ENCODE measurements at regions not wholly inside any gene's neighbourhood (a gene's known extent, or its start where the extent isn't known, plus 50 kb on each side); places are given as distances from the start of the nearest gene placed in this dataset.

DNA sequence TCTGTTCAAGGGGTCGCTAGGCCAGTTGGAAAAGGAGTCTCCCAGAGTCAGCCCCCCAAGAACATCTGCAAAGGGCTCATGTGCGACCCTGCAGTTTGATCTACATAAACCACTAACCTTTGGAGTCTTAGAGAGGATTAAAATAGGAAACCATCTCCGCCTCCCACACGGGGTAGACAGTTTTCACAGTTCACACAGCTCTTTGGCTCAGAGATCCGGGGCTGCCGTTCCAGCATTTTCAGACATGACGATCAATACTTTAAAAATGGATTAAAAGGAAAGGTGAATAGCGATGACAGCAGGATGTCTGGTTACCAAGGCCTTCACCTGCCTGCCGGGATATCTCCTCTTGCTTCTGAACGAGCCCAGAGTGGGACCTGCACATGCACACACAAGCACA is 59.8 kb upstream of the BCL11B start:
- no peaks in the 10 kb centered on the region; a peak in 1 of 4 replicates for H3K9me3 ChIP-seq (ENCODE audit: insufficient read depth in 2 of 2, low read depth in 1 of 2, low read length in 1 of 2)
- H2AFZ ChIP-seq (ENCODE audit: low read length) = no peak overlapping the region
- no peak overlapping the region for H3K4ac ChIP-seq (replicated peaks; ENCODE audit: insufficient read length, low read depth, low read length)
- ChIA-PET POLR2A (ENCODE audit: partially characterized antibody) (no interaction called here), CTCF (ENCODE audit: partially characterized antibody) (interaction anchor here (1.4 to 2.1 kb wide), 4 partner anchors 10 to 61 kb away, joined by 5 to 11 read pairs (median 7); no protein-coding TSS in a partner anchor)
- H3K23me2 ChIP-seq (ENCODE audit: low read depth, low read length) = peaks cover 2% of the 10 kb centered on the region; the same call in 1 of the 2 replicates
- no peaks in the 10 kb centered on the region for H4K20me1 ChIP-seq (replicated peaks in 1 of 2; ENCODE audit: control insufficient read depth in 1 of 2, insufficient read depth in 2 of 2, low read length in 2 of 2)
- no peak overlapping the region for H4K91ac ChIP-seq (replicated peaks; ENCODE audit: insufficient read length, low read length)
- H2BK12ac ChIP-seq (ENCODE audit: low read depth, low read length) = no peak overlapping the region
- no peak overlapping the region for H2AK5ac ChIP-seq (ENCODE audit: low read depth, low read length)
- H3K9ac ChIP-seq (replicated peaks in 1 of 4; ENCODE audit: extremely low read depth in 1 of 4, low read depth in 3 of 4, low read length in 3 of 4) = no peak overlapping the region
- no peak overlapping the region for H3K4me3 ChIP-seq (ENCODE audit: extremely low read depth in 1 of 4, insufficient read depth in 2 of 4, low read depth in 3 of 4, low read length in 4 of 4)
- FAIRE-seq (no peak), DNase-seq (ENCODE audit: low read depth in 1 of 2, low spot score in 2 of 2) (no peak)
- H3K79me2 ChIP-seq (ENCODE audit: control insufficient read depth in 1 of 2, insufficient read depth in 2 of 2, low read length in 2 of 2) = no peaks in the 10 kb centered on the region
- H3K79me1 ChIP-seq (ENCODE audit: low read depth, low read length) = no peaks in the 10 kb centered on the region
- H2BK15ac ChIP-seq (ENCODE audit: low read length) = no peak overlapping the region
- H3K4me1 ChIP-seq (replicated peaks in 1 of 4; ENCODE audit: control insufficient read depth in 3 of 4, insufficient read depth in 4 of 4, low read length in 3 of 4) = no peaks in the 10 kb centered on the region; a peak in 1 of 7 replicates
- WGBS, 2 experiments (ENCODE audit: extremely low coverage in 1 of 2, insufficient coverage in 1 of 2, insufficient read length in 1 of 2, insufficient replicate concordance in 2 of 2, low coverage in 1 of 2, low lambda C conversion rate in 2 of 2, missing lambda C conversion rate in 1 of 2) = 91% methylated on average over 10 of the region's 10 CpGs; no CpG with 5 or more reads in 1 of the 2 experiments
- no peak overlapping the region for H2BK120ac ChIP-seq (replicated peaks; ENCODE audit: low read depth, low read length)
- no peak overlapping the region for H4K5ac ChIP-seq (ENCODE audit: insufficient read length, low read depth, low read length)
- no peak overlapping the region for H3K14ac ChIP-seq (ENCODE audit: insufficient read length)
- no peak overlapping the region for H3K27ac ChIP-seq (ENCODE audit: low read depth, low read length)
- no peak overlapping the region for H2BK20ac ChIP-seq (ENCODE audit: low read length)
- no peak overlapping the region for H4K8ac ChIP-seq (ENCODE audit: extremely low read depth, insufficient read depth, low read length)
- H3K36me3 ChIP-seq (ENCODE audit: control insufficient read depth in 2 of 4, insufficient read depth in 4 of 4, low read length in 3 of 4) = no peaks in the 10 kb centered on the region
- no peak overlapping the region for H3K4me2 ChIP-seq (ENCODE audit: insufficient read depth in 1 of 2, low read depth in 2 of 2, low read length in 2 of 2)
- H3K23ac ChIP-seq (ENCODE audit: insufficient read length) = no peak overlapping the region
- H2BK5ac ChIP-seq (ENCODE audit: low read depth, low read length) = no peak overlapping the region
- no peak overlapping the region for H3K18ac ChIP-seq (ENCODE audit: extremely low read depth, low read length)
- H3K27me3 ChIP-seq (replicated peaks in 1 of 4; ENCODE audit: control insufficient read depth in 3 of 4, extremely low read depth in 1 of 4, insufficient read depth in 3 of 4, low read length in 3 of 4) = no peaks in the 10 kb centered on the region
- H3K56ac ChIP-seq (replicated peaks; ENCODE audit: insufficient read length, low read depth, low read length) = no peak overlapping the region
- TF ChIP-seq SIRT6 (IDR thresholded peaks at IDR 0.05; ENCODE audit: low read length) = no peak
- TF ChIP-seq E2F6 (IDR thresholded peaks at IDR 0.05) = no peak
- no peak for TF ChIP-seq YY1 (IDR thresholded peaks at IDR 0.05; ENCODE audit: low read depth, low read length)
- TF ChIP-seq POU5F1 (IDR thresholded peaks at IDR 0.05; ENCODE audit: low read depth, low read length) = no peak
- no peak for TF ChIP-seq TEAD4 (IDR thresholded peaks at IDR 0.05; ENCODE audit: low read depth, low read length)
- TF ChIP-seq SIN3A (conservative IDR thresholded peaks at IDR 0.05 in 1 of 2, IDR thresholded peaks at IDR 0.05 in 1 of 2; ENCODE audit: low read depth in 1 of 2, low read length in 2 of 2) = no peak
- no peak for TF ChIP-seq BCL11A (IDR thresholded peaks at IDR 0.05; ENCODE audit: low read depth in 2 of 2, low read length in 2 of 2)
- no peak for TF ChIP-seq JUN (IDR thresholded peaks at IDR 0.05; ENCODE audit: low read depth, low read length)
- no peak for TF ChIP-seq CTCF (IDR thresholded peaks at IDR 0.05; ENCODE audit: control extremely low read depth in 1 of 3, insufficient read depth in 1 of 3, low read depth in 1 of 3, low read length in 3 of 3)
- no peak for TF ChIP-seq CTBP2 (IDR thresholded peaks at IDR 0.05; ENCODE audit: borderline replicate concordance, insufficient read depth, insufficient read length, low read length)
- TF ChIP-seq RBBP5 (IDR thresholded peaks at IDR 0.05; ENCODE audit: borderline replicate concordance, low read depth, low read length) = no peak
